NCI-H82 treated with DMSO at 0.1 percent for 48 hours (cell line): ENCODE measurements at regions not wholly inside any gene's neighbourhood (a gene's known extent, or its start where the extent isn't known, plus 50 kb on each side); places are given as distances from the start of the nearest gene placed in this dataset.

Source experiments
- DNase-seq: peaks from one replicate; lab custom pipeline; 2025; ENCODE audit not compliant: unreplicated experiment; lab: John Stamatoyannopoulos, UW

DNA sequence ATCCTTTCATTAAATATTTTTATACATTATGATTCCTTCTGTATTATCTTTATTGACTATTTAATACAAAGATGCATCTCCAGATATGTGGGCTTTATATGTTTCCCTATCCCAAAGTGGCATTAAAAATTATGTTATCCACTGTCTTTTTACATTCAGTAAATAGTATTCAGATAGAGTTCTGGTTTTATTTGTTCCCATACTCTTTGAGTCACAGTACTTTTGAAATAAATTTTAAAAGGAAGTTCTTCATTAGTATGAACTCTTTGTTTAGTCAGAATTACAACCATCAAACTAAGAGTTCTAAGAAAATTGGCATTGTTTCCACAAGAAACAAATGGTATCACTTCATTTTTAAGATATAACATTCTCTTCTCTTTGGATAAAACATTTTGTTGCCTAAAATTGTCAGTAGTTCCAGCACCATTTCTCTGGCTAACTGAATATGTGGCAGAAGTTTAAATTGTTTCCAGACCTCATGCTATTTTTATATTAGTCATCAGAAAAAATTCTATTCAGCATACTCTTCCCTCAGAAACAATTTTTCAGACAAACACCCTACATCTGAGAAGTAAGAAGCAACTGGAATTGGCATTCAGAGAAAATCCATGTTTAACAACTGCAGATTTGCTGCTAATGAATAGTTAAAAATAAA lies 88.5 kb upstream of the COL5A2 start:
- no peak for DNase-seq

DNA sequence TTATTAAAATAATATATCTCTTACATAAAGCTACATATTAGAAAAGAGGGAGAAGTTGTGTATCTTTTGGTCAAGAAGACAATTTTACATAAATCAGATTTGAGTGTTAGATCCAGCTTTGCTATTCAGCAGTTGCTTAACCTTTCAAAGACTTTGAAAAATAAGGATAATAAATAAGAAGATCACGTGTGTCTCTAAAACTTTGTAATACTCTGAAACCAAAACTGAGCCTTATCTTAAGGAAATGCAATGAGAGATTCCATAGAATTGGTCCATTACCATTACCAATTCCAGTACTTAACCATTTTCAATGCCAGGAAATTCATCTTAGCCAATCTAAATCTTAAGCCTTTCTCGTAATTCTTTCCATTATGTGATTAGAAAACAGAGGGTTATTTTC lies 89.2 kb upstream of the COL5A2 start:
- no peak for DNase-seq

DNA sequence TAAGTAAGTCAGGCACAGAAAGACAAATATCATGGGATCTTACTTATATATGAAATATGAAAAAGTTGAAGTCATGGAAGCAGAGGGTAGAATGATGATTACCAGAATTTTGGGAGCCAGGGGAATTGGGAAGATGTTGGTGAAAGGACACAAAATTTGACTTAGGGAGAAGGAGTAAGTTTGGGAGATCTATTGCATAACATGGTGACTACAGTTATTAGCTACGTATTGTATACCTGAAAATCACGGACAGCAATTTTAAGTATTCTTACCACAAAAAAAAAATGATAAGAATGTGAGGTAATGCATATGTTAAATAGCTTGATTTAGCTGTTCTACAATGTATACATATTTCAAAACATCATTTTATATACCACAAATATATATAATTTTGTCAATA lies 94.2 kb upstream of the COL5A2 start:
- no peak for DNase-seq

GRCh38 chr2:189274361-189274760 lies 94.8 kb upstream of the COL5A2 start:
- DNase-seq: no peak

DNA sequence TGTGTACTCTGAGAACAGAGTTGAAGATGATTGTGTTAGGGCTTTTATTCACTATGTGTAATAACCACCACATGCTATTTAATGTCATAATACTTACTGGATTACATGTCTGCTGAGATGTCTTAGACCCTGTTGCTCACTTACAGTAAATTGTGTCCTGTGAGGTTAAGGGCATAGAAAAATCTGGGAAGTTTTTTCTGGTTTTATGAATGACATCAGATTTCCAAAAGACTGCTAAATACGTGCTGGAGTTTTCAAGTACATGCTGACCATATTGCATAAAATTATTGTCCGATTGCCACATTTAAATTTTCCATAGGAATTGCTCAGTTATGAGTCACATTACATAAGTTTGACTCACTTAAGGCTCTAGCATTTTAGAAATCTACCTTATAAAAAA lies 96.7 kb upstream of the COL5A2 start:
- DNase-seq: no peak

- no peak for DNase-seq
Measured at GRCh38 chr2:189281201-189281600, 101.6 kb upstream of the COL5A2 start.

- DNase-seq: no peak
Measured at GRCh38 chr2:189285349-189285748, 105.8 kb upstream of the COL5A2 start.

- no peak for DNase-seq
Measured at GRCh38 chr2:189285962-189286645, 106.5 kb upstream of the COL5A2 start.

- no peak for DNase-seq
Measured at GRCh38 chr2:189287363-189287762, 107.8 kb upstream of the COL5A2 start.

- DNase-seq: peak; percentile 53
Measured at GRCh38 chr2:189287982-189288521, 108.5 kb upstream of the COL5A2 start.

DNA sequence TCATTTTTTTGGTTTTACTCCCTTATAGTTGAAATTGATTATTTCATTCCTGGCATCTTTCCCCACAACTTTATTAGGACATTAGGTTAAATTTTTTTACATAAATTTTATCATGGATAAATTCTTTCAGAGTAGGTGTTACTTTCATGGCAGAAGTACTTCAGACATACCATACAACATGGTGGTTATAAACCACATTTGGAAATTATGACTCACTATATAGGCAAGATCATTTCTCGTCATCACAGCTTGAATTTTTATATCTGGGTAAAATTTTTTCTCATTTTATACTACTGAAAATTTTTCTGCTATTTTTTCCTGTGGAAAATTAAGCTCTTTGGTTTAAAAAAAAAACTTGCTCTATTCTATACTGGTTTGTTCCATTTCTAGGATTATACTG lies 111.9 kb upstream of the COL5A2 start:
- no peak for DNase-seq

- no peak for DNase-seq
Measured at GRCh38 chr2:189293164-189293563, 113.6 kb upstream of the COL5A2 start.

DNA sequence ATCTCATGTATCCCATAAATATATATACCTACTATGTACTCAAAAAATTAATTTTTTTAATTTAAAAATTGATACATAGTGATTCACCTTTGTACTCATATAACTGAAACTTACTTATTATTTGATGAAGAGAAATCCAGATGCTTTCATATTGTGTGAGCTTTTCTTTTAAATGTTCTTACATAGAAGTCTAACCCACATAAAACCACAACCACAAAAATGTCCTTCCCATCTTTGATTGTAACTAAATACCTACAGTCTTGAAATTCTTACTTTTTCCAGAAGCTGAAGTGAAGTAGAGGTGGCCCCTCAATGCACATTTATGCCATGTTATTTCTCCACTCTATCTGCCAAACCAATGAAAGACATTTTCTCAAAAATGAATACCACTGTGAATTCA lies 117.9 kb upstream of the COL5A2 start:
- no peak for DNase-seq

GRCh38 chr2:189298038-189298437 lies 118.5 kb upstream of the COL5A2 start:
- no peak for DNase-seq

GRCh38 chr2:189298481-189298880 lies 118.9 kb upstream of the COL5A2 start:
- DNase-seq: no peak

GRCh38 chr2:189299974-189300373 lies 120.4 kb upstream of the COL5A2 start:
- no peak for DNase-seq

GRCh38 chr2:189300916-189301315 lies 121.4 kb upstream of the COL5A2 start:
- no peak for DNase-seq

DNA sequence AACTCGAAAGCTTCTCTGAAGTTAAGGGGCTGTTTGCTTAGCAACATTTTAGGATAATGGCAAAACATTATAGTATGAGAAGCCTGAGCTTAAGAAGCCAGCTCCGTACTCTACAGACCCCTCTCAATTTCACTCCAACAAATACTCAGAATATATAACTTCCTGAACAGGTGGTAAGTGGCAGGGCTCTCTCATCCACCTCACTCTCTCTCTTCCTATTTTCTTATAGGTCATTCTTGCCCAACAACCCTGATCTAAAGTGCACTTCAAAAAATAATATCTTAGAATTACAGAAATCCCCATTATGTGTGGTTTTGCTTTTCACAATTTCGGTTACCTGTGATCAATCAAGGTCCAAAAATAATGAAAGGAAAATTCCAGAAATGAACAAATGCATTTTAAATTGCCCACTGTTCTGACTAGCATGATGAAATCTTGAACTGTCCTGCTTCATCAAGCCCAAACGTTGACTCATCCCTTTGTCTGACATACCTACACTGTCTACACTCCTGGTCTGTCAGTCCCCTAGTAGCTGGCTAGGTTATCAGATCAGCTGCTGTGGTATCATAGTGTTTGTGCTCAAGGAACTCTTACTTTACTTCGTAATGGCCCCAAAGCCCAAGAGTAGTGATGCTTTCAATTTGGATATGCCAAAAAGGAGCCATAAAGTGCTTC lies 122.8 kb upstream of the COL5A2 start:
- DNase-seq: no peak

DNA sequence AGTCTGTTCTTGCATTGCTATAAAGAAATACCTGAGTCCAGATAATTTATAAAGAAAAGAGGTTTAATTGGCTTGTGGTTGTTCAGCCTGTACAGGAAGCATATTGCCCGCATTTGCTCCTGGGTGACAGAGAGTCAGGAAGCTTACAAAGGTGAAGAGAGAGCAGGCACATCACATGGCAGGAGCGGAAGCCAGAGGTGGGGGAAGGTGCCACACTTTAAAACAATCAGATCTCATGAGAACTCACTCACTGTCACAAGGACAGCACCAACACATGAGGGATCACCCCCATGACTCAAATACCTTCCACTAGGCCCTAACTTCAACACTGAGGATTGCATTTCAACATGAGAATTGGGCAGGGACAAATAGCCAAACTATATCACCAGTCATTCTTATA lies 124.8 kb upstream of the COL5A2 start:
- no peak for DNase-seq

DNA sequence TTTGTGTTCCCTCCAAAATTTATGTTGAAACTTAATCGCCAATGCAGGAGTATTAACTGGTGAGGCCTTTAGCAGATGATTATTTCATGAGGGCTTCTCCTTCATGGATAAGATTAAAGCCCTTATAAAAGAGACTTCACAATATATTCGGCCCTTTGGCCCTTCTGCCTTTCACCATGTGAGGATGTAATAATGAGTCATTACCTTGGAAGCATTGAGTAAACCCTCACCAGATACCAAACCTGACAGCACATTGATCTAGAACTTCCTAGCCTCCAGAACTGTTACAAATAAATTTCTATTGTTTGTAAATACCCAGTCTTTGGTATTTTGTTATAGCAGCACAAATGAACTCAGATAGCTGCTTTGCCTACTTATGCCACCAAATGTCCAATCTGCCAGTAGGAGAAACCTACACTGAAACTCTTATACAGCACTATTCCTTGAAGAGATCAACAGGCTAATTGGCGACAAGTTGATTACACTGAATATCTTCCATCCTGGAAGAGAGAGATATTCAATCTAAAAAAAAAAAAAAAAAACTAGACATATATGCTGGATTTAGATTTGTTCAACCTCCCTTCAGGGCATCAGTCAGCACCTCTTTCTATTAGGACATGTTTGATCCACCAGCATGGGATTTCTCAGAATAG lies 125.9 kb upstream of the COL5A2 start:
- DNase-seq: no peak

DNA sequence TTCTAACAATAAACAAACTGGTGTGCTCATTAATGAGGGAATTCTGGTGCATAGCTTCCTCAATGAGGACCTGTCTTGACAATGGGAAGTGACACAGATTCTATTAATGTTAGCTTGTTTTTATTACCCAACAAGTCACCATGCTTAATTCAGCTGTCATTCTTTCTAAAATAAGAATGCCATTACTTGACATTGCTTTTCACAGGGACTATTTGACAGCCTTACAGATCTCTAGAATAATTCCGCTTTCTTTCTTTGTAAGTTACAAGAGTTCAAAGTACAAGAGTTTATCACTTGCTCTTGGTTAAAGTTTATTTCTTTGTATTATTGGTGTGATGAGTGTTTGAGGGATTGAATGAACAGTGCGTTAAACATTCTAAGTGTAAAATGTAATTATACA lies 127.0 kb upstream of the COL5A2 start:
- no peak for DNase-seq
